ENCODE measurements at regions not wholly inside any gene's neighbourhood (a gene's known extent, or its start where the extent isn't known, plus 50 kb on each side); places are given as distances from the start of the nearest gene placed in this dataset.

GRCh38 chr1:43066578-43066977, 105.5 kb downstream of the EBNA1BP2 start:
- WGBS, 2 experiments = 94 to 95% methylated on average over 9 of the region's 9 CpGs

GRCh38 chr1:43065616-43066399, 106.3 kb downstream of the EBNA1BP2 start:
- Histone ChIP-seq H3K9me3 (ENCODE audit: control insufficient read depth, low read length) (no peaks in the 10 kb centered on the region), H3K4me3 (ENCODE audit: insufficient read depth, low read depth, low read length) (no peak overlapping the region), H3K27ac (ENCODE audit: insufficient read depth, low read depth, low read length, poor library complexity, severe bottlenecking) (no peak overlapping the region), H3K4me1 (ENCODE audit: control insufficient read depth, insufficient read depth, low read length) (peaks cover 18% of the 10 kb centered on the region), H3K36me3 (ENCODE audit: control insufficient read depth, insufficient read depth, low read length) (no peaks in the 10 kb centered on the region), H3K27me3 (ENCODE audit: control insufficient read depth, insufficient read depth, low read length, poor library complexity, severe bottlenecking) (no peaks in the 10 kb centered on the region)
- WGBS, 2 experiments = 93 to 95% methylated on average over 13 of the region's 13 CpGs

More at GRCh38 chr1:43066578-43066977, 105.5 kb downstream of the EBNA1BP2 start:
- no peak overlapping the region for H3K4me3 ChIP-seq (ENCODE audit: insufficient read depth, low read depth, low read length)
- no peaks in the 10 kb centered on the region for H3K9me3 ChIP-seq (ENCODE audit: control insufficient read depth, low read length)
- no peaks in the 10 kb centered on the region for H3K36me3 ChIP-seq (ENCODE audit: control insufficient read depth, insufficient read depth, low read length)
- peaks cover 18% of the 10 kb centered on the region for H3K4me1 ChIP-seq (ENCODE audit: control insufficient read depth, insufficient read depth, low read length)
- H3K27me3 ChIP-seq (ENCODE audit: control insufficient read depth, insufficient read depth, low read length, poor library complexity, severe bottlenecking) = no peaks in the 10 kb centered on the region
- H3K27ac ChIP-seq (ENCODE audit: insufficient read depth, low read depth, low read length, poor library complexity, severe bottlenecking) = no peak overlapping the region

GRCh38 chr1:43065191-43065590, 106.5 kb upstream of the SLC2A1 start:
- H3K36me3 ChIP-seq (ENCODE audit: control insufficient read depth, insufficient read depth, low read length) = no peaks in the 10 kb centered on the region
- WGBS, 2 experiments = 93 to 94% methylated on average over 5 of the region's 5 CpGs
- H3K27ac ChIP-seq (ENCODE audit: insufficient read depth, low read depth, low read length, poor library complexity, severe bottlenecking) = no peak overlapping the region
- no peaks in the 10 kb centered on the region for H3K27me3 ChIP-seq (ENCODE audit: control insufficient read depth, insufficient read depth, low read length, poor library complexity, severe bottlenecking)
- H3K4me3 ChIP-seq (ENCODE audit: insufficient read depth, low read depth, low read length) = no peak overlapping the region
- H3K4me1 ChIP-seq (ENCODE audit: control insufficient read depth, insufficient read depth, low read length) = peaks cover 15% of the 10 kb centered on the region
- H3K9me3 ChIP-seq (ENCODE audit: control insufficient read depth, low read length) = no peaks in the 10 kb centered on the region

GRCh38 chr1:43063394-43064219, 104.9 kb upstream of the SLC2A1 start:
- Histone ChIP-seq H3K4me3 (ENCODE audit: insufficient read depth, low read depth, low read length) (no peak overlapping the region), H3K36me3 (ENCODE audit: control insufficient read depth, insufficient read depth, low read length) (no peaks in the 10 kb centered on the region), H3K4me1 (ENCODE audit: control insufficient read depth, insufficient read depth, low read length) (peaks cover 5% of the 10 kb centered on the region), H3K9me3 (ENCODE audit: control insufficient read depth, low read length) (no peaks in the 10 kb centered on the region), H3K27ac (ENCODE audit: insufficient read depth, low read depth, low read length, poor library complexity, severe bottlenecking) (no peak overlapping the region), H3K27me3 (ENCODE audit: control insufficient read depth, insufficient read depth, low read length, poor library complexity, severe bottlenecking) (no peaks in the 10 kb centered on the region)
- WGBS, 2 experiments = 94 to 95% methylated on average over 10 of the region's 10 CpGs

- Histone ChIP-seq H3K4me3 (ENCODE audit: insufficient read depth, low read depth, low read length) (no peak overlapping the region), H3K36me3 (ENCODE audit: control insufficient read depth, insufficient read depth, low read length) (no peaks in the 10 kb centered on the region), H3K27me3 (ENCODE audit: control insufficient read depth, insufficient read depth, low read length, poor library complexity, severe bottlenecking) (no peaks in the 10 kb centered on the region), H3K9me3 (ENCODE audit: control insufficient read depth, low read length) (no peaks in the 10 kb centered on the region), H3K27ac (ENCODE audit: insufficient read depth, low read depth, low read length, poor library complexity, severe bottlenecking) (no peak overlapping the region), H3K4me1 (ENCODE audit: control insufficient read depth, insufficient read depth, low read length) (peaks cover 12% of the 10 kb centered on the region)
- 95 to 97% methylated on average over 12 of the region's 12 CpGs for WGBS, 2 experiments
Measured at GRCh38 chr1:43062527-43063095, 103.9 kb upstream of the SLC2A1 start.

GRCh38 chr1:43061757-43062156, 103.1 kb upstream of the SLC2A1 start:
- no peaks in the 10 kb centered on the region for H3K9me3 ChIP-seq (ENCODE audit: control insufficient read depth, low read length)
- no peak overlapping the region for H3K4me3 ChIP-seq (ENCODE audit: insufficient read depth, low read depth, low read length)
- WGBS, 2 experiments = 87 to 88% methylated on average over 3 of the region's 3 CpGs
- peaks cover 12% of the 10 kb centered on the region for H3K4me1 ChIP-seq (ENCODE audit: control insufficient read depth, insufficient read depth, low read length)
- no peak overlapping the region for H3K27ac ChIP-seq (ENCODE audit: insufficient read depth, low read depth, low read length, poor library complexity, severe bottlenecking)
- no peaks in the 10 kb centered on the region for H3K27me3 ChIP-seq (ENCODE audit: control insufficient read depth, insufficient read depth, low read length, poor library complexity, severe bottlenecking)
- H3K36me3 ChIP-seq (ENCODE audit: control insufficient read depth, insufficient read depth, low read length) = no peaks in the 10 kb centered on the region

- Histone ChIP-seq H3K9me3 (ENCODE audit: control insufficient read depth, low read length) (no peaks in the 10 kb centered on the region), H3K4me3 (ENCODE audit: insufficient read depth, low read depth, low read length) (no peak overlapping the region), H3K27me3 (ENCODE audit: control insufficient read depth, insufficient read depth, low read length, poor library complexity, severe bottlenecking) (no peaks in the 10 kb centered on the region), H3K27ac (ENCODE audit: insufficient read depth, low read depth, low read length, poor library complexity, severe bottlenecking) (no peak overlapping the region), H3K36me3 (ENCODE audit: control insufficient read depth, insufficient read depth, low read length) (no peaks in the 10 kb centered on the region), H3K4me1 (ENCODE audit: control insufficient read depth, insufficient read depth, low read length) (peaks cover 12% of the 10 kb centered on the region)
- WGBS, 2 experiments = 86 to 88% methylated on average over 9 of the region's 9 CpGs
Measured at GRCh38 chr1:43059640-43060574, 101.2 kb upstream of the SLC2A1 start.

- Histone ChIP-seq H3K27me3 (ENCODE audit: control insufficient read depth, insufficient read depth, low read length, poor library complexity, severe bottlenecking) (no peaks in the 10 kb centered on the region), H3K27ac (ENCODE audit: insufficient read depth, low read depth, low read length, poor library complexity, severe bottlenecking) (no peak overlapping the region), H3K36me3 (ENCODE audit: control insufficient read depth, insufficient read depth, low read length) (no peaks in the 10 kb centered on the region), H3K4me3 (ENCODE audit: insufficient read depth, low read depth, low read length) (no peak overlapping the region), H3K9me3 (ENCODE audit: control insufficient read depth, low read length) (no peaks in the 10 kb centered on the region), H3K4me1 (ENCODE audit: control insufficient read depth, insufficient read depth, low read length) (peaks cover 12% of the 10 kb centered on the region)
- WGBS, 2 experiments = 38 to 39% methylated on average over 12 of the region's 12 CpGs
Measured at GRCh38 chr1:43058545-43059360, 100.1 kb upstream of the SLC2A1 start.

- 92 to 93% methylated on average over 11 of the region's 11 CpGs for WGBS, 2 experiments
- Histone ChIP-seq H3K4me3 (ENCODE audit: insufficient read depth, low read depth, low read length) (no peak overlapping the region), H3K27me3 (ENCODE audit: control insufficient read depth, insufficient read depth, low read length, poor library complexity, severe bottlenecking) (no peaks in the 10 kb centered on the region), H3K4me1 (ENCODE audit: control insufficient read depth, insufficient read depth, low read length) (peaks cover 15% of the 10 kb centered on the region), H3K27ac (ENCODE audit: insufficient read depth, low read depth, low read length, poor library complexity, severe bottlenecking) (no peak overlapping the region), H3K9me3 (ENCODE audit: control insufficient read depth, low read length) (no peaks in the 10 kb centered on the region), H3K36me3 (ENCODE audit: control insufficient read depth, insufficient read depth, low read length) (no peaks in the 10 kb centered on the region)
Measured at GRCh38 chr1:43058056-43058455, 99.4 kb upstream of the SLC2A1 start.

All from ectodermal cell (in vitro differentiated cells).